Neural cell (in vitro differentiated cells): ENCODE measurements at regions not wholly inside any gene's neighbourhood (a gene's known extent, or its start where the extent isn't known, plus 50 kb on each side); places are given as distances from the start of the nearest gene placed in this dataset.

ENCODE experiments used
- SMC3 ChIP-seq: fragments of 450-650 bp; conservative IDR thresholded peaks from 2 replicates; pipeline ENCODE4 v1.6.1; 2014; ENCODE audit warnings: antibody characterized with exemption, mild to moderate bottlenecking, moderate library complexity; ENCODE audit not compliant: poor library complexity
- TF ChIP-seq, protein P1 (sequence below): fragments of 450-650 bp; IDR thresholded peaks from 2 replicates; pipeline ENCODE4 v1.5.1; 2014; ENCODE audit warnings: antibody characterized with exemption, mild to moderate bottlenecking, moderate library complexity; ENCODE audit not compliant: poor library complexity, severe bottlenecking

DNA sequence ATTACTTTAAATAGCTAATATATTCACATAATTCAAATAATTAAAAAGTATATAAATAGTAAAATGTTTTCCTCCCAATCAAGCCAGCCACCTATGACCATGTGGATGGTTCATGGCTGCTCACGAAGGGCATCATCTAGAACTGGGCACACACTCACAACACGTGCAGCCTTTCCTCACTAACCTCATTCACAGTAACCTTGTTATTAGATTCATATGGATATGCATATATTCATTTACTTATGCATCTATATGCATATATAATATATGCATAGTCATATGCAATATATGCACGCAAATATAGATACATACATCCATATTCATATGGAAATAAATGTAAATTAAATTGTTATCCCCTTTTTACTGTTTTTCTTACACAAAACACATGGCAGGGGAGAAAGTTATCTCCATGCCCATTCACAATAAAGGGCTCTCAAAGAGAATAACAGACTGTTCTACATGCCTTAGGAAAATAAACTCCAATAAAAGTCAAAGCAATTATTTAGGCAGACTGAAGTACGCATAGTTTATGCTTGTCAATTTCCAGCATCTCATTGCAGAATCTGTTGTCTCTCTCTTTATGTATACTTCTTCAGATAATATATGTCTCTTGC, 163.9 kb upstream of the ADGRL3 start:
- TF ChIP-seq, protein P1, sequence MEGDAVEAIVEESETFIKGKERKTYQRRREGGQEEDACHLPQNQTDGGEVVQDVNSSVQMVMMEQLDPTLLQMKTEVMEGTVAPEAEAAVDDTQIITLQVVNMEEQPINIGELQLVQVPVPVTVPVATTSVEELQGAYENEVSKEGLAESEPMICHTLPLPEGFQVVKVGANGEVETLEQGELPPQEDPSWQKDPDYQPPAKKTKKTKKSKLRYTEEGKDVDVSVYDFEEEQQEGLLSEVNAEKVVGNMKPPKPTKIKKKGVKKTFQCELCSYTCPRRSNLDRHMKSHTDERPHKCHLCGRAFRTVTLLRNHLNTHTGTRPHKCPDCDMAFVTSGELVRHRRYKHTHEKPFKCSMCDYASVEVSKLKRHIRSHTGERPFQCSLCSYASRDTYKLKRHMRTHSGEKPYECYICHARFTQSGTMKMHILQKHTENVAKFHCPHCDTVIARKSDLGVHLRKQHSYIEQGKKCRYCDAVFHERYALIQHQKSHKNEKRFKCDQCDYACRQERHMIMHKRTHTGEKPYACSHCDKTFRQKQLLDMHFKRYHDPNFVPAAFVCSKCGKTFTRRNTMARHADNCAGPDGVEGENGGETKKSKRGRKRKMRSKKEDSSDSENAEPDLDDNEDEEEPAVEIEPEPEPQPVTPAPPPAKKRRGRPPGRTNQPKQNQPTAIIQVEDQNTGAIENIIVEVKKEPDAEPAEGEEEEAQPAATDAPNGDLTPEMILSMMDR: no peak
- no peak for TF ChIP-seq SMC3
